AG04449 (cell line): ENCODE measurements at regions not wholly inside any gene's neighbourhood (a gene's known extent, or its start where the extent isn't known, plus 50 kb on each side); places are given as distances from the start of the nearest gene placed in this dataset.

Source experiments
- CTCF ChIA-PET: fragments of 350-600 bp; formaldehyde crosslinking; extraction: SDS; loops from one replicate; lab custom pipeline; 2021; ENCODE audit warnings: antibody characterized with exemption; lab: Yijun Ruan, JAX
- POLR2A ChIA-PET: fragments of 400-600, 350-600 bp; formaldehyde crosslinking; extraction: SDS; loops from one replicate; lab custom pipeline; 2020; ENCODE audit warnings: antibody characterized with exemption, inconsistent platforms; lab: Yijun Ruan, JAX
- DNase-seq: peaks from one replicate; pipeline ENCODE4 v3.0.0-alpha.2; 2010; ENCODE audit warnings: low read depth, low spot score
- H3K4me3 ChIP-seq: 2 replicates; pipeline ENCODE4 v1.5.1; 2011; ENCODE audit warnings: low read depth, mild to moderate bottlenecking, control low read depth, low read length
- TF ChIP-seq, protein P1 (sequence below): IDR thresholded peaks from one replicate; pipeline ENCODE4 v1.5.1; 2011; ENCODE audit warnings: mild to moderate bottlenecking, moderate library complexity, low read length, control low read depth, inconsistent platforms; ENCODE audit not compliant: insufficient read depth; ENCODE audit errors: missing control alignments

GRCh38 chr13:37410316-37410715, 188.3 kb downstream of the POSTN start:
- DNase-seq, result no peak
- H3K4me3 ChIP-seq, result no peak overlapping the region
- TF ChIP-seq, protein P1, sequence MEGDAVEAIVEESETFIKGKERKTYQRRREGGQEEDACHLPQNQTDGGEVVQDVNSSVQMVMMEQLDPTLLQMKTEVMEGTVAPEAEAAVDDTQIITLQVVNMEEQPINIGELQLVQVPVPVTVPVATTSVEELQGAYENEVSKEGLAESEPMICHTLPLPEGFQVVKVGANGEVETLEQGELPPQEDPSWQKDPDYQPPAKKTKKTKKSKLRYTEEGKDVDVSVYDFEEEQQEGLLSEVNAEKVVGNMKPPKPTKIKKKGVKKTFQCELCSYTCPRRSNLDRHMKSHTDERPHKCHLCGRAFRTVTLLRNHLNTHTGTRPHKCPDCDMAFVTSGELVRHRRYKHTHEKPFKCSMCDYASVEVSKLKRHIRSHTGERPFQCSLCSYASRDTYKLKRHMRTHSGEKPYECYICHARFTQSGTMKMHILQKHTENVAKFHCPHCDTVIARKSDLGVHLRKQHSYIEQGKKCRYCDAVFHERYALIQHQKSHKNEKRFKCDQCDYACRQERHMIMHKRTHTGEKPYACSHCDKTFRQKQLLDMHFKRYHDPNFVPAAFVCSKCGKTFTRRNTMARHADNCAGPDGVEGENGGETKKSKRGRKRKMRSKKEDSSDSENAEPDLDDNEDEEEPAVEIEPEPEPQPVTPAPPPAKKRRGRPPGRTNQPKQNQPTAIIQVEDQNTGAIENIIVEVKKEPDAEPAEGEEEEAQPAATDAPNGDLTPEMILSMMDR, result no peak
- ChIA-PET CTCF (interaction anchor here (1.0 kb wide), 1 partner anchor 302 kb away, joined by 3 read pairs; no protein-coding TSS in a partner anchor), POLR2A (no interaction called here)

- H3K4me3 ChIP-seq, result no peak overlapping the region
- ChIA-PET CTCF (interaction anchor here (1.0 kb wide), 1 partner anchor 301 kb away, joined by 3 read pairs; no protein-coding TSS in a partner anchor), POLR2A (no interaction called here)
- no peak for DNase-seq
- TF ChIP-seq, protein P1, result no peak
These were observed 188.8 kb downstream of the POSTN start for GRCh38 chr13:37409756-37410155.

GRCh38 chr13:37407156-37407555, 191.4 kb downstream of the POSTN start:
- TF ChIP-seq, protein P1, result no peak
- H3K4me3 ChIP-seq, result no peak overlapping the region
- POLR2A ChIA-PET, result no interaction called here
- no peak for DNase-seq
- CTCF ChIA-PET, result interaction anchor here (0.6 kb wide), 1 partner anchor 24 kb away, joined by 3 read pairs; no protein-coding TSS in a partner anchor

DNA sequence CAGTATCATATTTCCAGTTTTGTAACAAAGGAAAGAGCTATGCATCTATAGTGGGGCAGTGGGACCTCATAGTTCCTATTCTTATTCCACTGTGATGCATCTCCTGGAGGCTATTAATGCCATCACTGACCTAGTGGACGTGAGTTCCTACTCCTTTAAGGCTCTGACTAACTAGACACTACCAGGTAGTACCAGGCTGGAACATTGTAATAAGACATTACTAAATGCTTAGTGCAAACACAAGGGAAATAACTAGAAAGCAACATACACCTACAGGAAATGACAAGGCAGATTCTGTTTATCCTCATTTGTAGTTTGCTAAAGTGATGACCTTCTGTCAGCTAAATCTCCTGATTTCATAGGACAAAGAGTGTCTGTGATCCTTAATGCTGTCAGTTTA, 192.5 kb downstream of the POSTN start:
- ChIA-PET POLR2A (interaction anchor here (0.6 kb wide), 1 partner anchor 193 kb away, joined by 3 read pairs; the partner anchor contains the start of gene POSTN), CTCF (no interaction called here)
- no peak for DNase-seq
- no peak overlapping the region for H3K4me3 ChIP-seq
- TF ChIP-seq, protein P1, result no peak

DNA sequence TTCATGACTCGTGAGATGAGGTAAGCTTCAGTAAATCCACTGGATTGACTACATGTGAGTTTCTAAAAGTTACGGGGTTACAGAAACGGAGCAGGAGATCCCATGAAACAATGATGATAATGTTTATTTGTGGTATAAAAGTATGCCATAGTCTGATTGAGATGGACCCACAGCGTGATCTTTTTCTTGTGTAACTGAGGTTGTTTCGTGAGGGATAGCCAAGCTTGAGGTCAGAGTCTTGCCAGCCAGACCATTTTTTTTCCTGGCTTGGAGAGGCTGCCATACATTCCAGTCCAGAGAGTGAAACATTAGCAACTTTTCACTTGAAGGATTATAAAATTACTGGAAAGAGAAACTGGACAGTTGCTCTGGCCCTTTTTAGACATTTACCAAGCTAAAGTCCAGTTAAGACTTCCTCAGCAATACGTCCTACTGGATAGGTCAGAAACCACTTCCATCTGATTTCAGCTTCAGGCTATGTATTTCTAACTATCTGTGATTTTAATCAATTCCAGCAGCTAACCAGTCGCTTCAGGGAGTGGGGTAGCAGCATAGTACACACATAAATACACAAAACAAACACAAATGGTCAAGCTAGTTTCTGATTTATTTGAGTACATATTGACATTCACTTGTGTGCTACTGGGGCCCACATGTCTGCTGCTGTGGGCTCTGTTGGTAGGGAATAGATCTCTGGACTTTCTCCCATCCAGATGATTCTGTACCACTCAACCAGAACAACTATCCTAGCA, 194.6 kb downstream of the POSTN start:
- POLR2A ChIA-PET, result interaction anchor here (0.6 to 1.1 kb wide), 3 partner anchors 174 to 230 kb away, joined by 3 read pairs; no protein-coding TSS in a partner anchor
- TF ChIP-seq, protein P1, result no peak
- no peak overlapping the region for H3K4me3 ChIP-seq
- CTCF ChIA-PET, result interaction anchor here (1.1 kb wide), 1 partner anchor 20 kb away, joined by 3 read pairs; no protein-coding TSS in a partner anchor
- peak; percentile 95 for DNase-seq

DNA sequence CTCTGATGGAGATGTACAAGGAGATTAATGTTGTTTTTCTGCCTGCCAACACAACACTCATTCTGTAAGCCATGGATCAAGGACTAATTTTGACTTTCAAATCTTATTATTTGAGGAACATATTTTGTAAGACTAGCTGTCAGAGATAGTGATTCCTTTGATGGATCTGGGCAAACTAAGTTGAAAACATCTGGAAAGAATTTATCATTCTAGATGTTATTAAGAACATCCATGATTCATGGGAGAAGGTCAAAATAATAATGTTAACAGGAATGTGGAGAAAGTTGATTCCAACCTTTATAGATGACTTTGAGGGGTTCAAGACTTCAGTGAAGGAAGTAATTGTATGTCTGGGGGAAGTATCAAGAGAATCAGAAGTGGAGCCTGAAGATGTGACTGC, 196.8 kb downstream of the POSTN start:
- CTCF ChIA-PET, result interaction anchor here (1.4 kb wide), 1 partner anchor 293 kb away, joined by 4 read pairs; no protein-coding TSS in a partner anchor
- no peak overlapping the region for H3K4me3 ChIP-seq
- TF ChIP-seq, protein P1, result no peak
- no peak for DNase-seq
- POLR2A ChIA-PET, result no interaction called here
